ENCODE measurements at regions not wholly inside any gene's neighbourhood (a gene's known extent, or its start where the extent isn't known, plus 50 kb on each side); places are given as distances from the start of the nearest gene placed in this dataset.

GRCh38 chr11:113628912-113629311 is 77.2 kb downstream of the TMPRSS5 start:
- H3K27me3 ChIP-seq (ENCODE audit: insufficient read depth, low read length, poor library complexity): no peaks in the 10 kb centered on the region
- H3K36me3 ChIP-seq (ENCODE audit: insufficient read depth, low read length): no peaks in the 10 kb centered on the region
- ATAC-seq (ENCODE audit: insufficient read depth, low read depth) (no peak), DNase-seq (no peak)
- no peaks in the 10 kb centered on the region for H3K9me3 ChIP-seq (ENCODE audit: insufficient read depth, low read length, severe bottlenecking)
- no peaks in the 10 kb centered on the region for H3K79me2 ChIP-seq (ENCODE audit: insufficient read depth, low read length)
- H2AFZ ChIP-seq (ENCODE audit: low read depth, low read length): no peak overlapping the region
- no peak overlapping the region for H3K27ac ChIP-seq (ENCODE audit: low read length)
- TF ChIP-seq EZH2 (IDR thresholded peaks at IDR 0.05; ENCODE audit: borderline replicate concordance, low read depth, low read length, severe bottlenecking): no peak
- TF ChIP-seq, protein P1, sequence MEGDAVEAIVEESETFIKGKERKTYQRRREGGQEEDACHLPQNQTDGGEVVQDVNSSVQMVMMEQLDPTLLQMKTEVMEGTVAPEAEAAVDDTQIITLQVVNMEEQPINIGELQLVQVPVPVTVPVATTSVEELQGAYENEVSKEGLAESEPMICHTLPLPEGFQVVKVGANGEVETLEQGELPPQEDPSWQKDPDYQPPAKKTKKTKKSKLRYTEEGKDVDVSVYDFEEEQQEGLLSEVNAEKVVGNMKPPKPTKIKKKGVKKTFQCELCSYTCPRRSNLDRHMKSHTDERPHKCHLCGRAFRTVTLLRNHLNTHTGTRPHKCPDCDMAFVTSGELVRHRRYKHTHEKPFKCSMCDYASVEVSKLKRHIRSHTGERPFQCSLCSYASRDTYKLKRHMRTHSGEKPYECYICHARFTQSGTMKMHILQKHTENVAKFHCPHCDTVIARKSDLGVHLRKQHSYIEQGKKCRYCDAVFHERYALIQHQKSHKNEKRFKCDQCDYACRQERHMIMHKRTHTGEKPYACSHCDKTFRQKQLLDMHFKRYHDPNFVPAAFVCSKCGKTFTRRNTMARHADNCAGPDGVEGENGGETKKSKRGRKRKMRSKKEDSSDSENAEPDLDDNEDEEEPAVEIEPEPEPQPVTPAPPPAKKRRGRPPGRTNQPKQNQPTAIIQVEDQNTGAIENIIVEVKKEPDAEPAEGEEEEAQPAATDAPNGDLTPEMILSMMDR (IDR thresholded peaks at IDR 0.05; ENCODE audit: borderline replicate concordance, extremely low read depth, low read length, poor library complexity, severe bottlenecking): no peak
- no peak overlapping the region for H3K4me3 ChIP-seq (ENCODE audit: low read depth in 1 of 2, low read length in 2 of 2)
- H3K4me2 ChIP-seq (ENCODE audit: insufficient read depth, low read length): no peak overlapping the region
- H3K4me1 ChIP-seq (ENCODE audit: insufficient read depth, low read length): no peaks in the 10 kb centered on the region
- no peak overlapping the region for H3K9ac ChIP-seq (ENCODE audit: low read depth, low read length)
- H4K20me1 ChIP-seq (ENCODE audit: insufficient read depth, low read length): no peaks in the 10 kb centered on the region

GRCh38 chr11:113627946-113628345 is 78.2 kb downstream of the TMPRSS5 start:
- ATAC-seq (ENCODE audit: insufficient read depth, low read depth) (no peak), DNase-seq (no peak)
- Histone ChIP-seq H4K20me1 (ENCODE audit: insufficient read depth, low read length) (no peaks in the 10 kb centered on the region), H3K27ac (ENCODE audit: low read length) (no peak overlapping the region), H3K79me2 (ENCODE audit: insufficient read depth, low read length) (no peaks in the 10 kb centered on the region), H3K9ac (ENCODE audit: low read depth, low read length) (no peak overlapping the region), H3K4me2 (ENCODE audit: insufficient read depth, low read length) (no peak overlapping the region), H3K27me3 (ENCODE audit: insufficient read depth, low read length, poor library complexity) (no peaks in the 10 kb centered on the region), H3K4me3 (ENCODE audit: low read depth in 1 of 2, low read length in 2 of 2) (no peak overlapping the region), H3K36me3 (ENCODE audit: insufficient read depth, low read length) (no peaks in the 10 kb centered on the region), H3K9me3 (ENCODE audit: insufficient read depth, low read length, severe bottlenecking) (no peaks in the 10 kb centered on the region), H3K4me1 (ENCODE audit: insufficient read depth, low read length) (no peaks in the 10 kb centered on the region), H2AFZ (ENCODE audit: low read depth, low read length) (no peak overlapping the region)
- TF ChIP-seq, protein P1 (IDR thresholded peaks at IDR 0.05; ENCODE audit: borderline replicate concordance, extremely low read depth, low read length, poor library complexity, severe bottlenecking): no peak

GRCh38 chr11:113627297-113627696 is 78.8 kb downstream of the TMPRSS5 start:
- Histone ChIP-seq H4K20me1 (ENCODE audit: insufficient read depth, low read length) (no peaks in the 10 kb centered on the region), H3K4me3 (ENCODE audit: low read depth in 1 of 2, low read length in 2 of 2) (no peak overlapping the region), H3K4me1 (ENCODE audit: insufficient read depth, low read length) (no peaks in the 10 kb centered on the region), H3K36me3 (ENCODE audit: insufficient read depth, low read length) (no peaks in the 10 kb centered on the region), H2AFZ (ENCODE audit: low read depth, low read length) (no peak overlapping the region), H3K79me2 (ENCODE audit: insufficient read depth, low read length) (no peaks in the 10 kb centered on the region), H3K9ac (ENCODE audit: low read depth, low read length) (no peak overlapping the region), H3K27ac (ENCODE audit: low read length) (no peak overlapping the region), H3K9me3 (ENCODE audit: insufficient read depth, low read length, severe bottlenecking) (no peaks in the 10 kb centered on the region), H3K27me3 (ENCODE audit: insufficient read depth, low read length, poor library complexity) (no peaks in the 10 kb centered on the region), H3K4me2 (ENCODE audit: insufficient read depth, low read length) (no peak overlapping the region)
- no peak for TF ChIP-seq EZH2 (IDR thresholded peaks at IDR 0.05; ENCODE audit: borderline replicate concordance, low read depth, low read length, severe bottlenecking)
- TF ChIP-seq, protein P1 (IDR thresholded peaks at IDR 0.05; ENCODE audit: borderline replicate concordance, extremely low read depth, low read length, poor library complexity, severe bottlenecking): no peak
- no peak for ATAC-seq (ENCODE audit: insufficient read depth, low read depth)
- no peak for DNase-seq

DNA sequence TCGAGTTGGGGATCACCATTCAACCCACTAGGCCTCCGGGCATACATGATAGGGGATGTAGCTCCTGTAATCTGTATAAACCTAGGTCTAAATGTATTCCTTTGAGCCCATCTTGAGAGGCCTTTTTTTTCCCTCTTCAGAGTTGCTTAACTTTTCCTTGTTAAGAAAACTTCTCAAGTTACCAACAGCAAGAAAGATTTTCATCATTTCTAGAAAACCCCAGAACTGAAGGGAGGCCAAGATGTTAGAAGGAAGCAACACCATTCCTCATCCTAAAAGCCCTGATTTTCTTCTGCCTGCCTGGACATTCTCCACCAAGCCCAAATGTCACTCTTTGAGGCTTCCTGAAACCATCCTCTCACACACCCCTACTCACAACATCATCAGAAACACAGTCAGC is 79.4 kb downstream of the TMPRSS5 start:
- no peak overlapping the region for H3K27ac ChIP-seq (ENCODE audit: low read length)
- H3K4me3 ChIP-seq (ENCODE audit: low read depth in 1 of 2, low read length in 2 of 2): no peak overlapping the region
- no peaks in the 10 kb centered on the region for H3K9me3 ChIP-seq (ENCODE audit: insufficient read depth, low read length, severe bottlenecking)
- no peaks in the 10 kb centered on the region for H3K79me2 ChIP-seq (ENCODE audit: insufficient read depth, low read length)
- no peak overlapping the region for H3K4me2 ChIP-seq (ENCODE audit: insufficient read depth, low read length)
- no peak overlapping the region for H2AFZ ChIP-seq (ENCODE audit: low read depth, low read length)
- no peaks in the 10 kb centered on the region for H3K4me1 ChIP-seq (ENCODE audit: insufficient read depth, low read length)
- no peak overlapping the region for H3K9ac ChIP-seq (ENCODE audit: low read depth, low read length)
- ATAC-seq (ENCODE audit: insufficient read depth, low read depth): no peak
- H3K27me3 ChIP-seq (ENCODE audit: insufficient read depth, low read length, poor library complexity): no peaks in the 10 kb centered on the region
- no peak for TF ChIP-seq EZH2 (IDR thresholded peaks at IDR 0.05; ENCODE audit: borderline replicate concordance, low read depth, low read length, severe bottlenecking)
- TF ChIP-seq, protein P1 (IDR thresholded peaks at IDR 0.05; ENCODE audit: borderline replicate concordance, extremely low read depth, low read length, poor library complexity, severe bottlenecking): no peak
- H4K20me1 ChIP-seq (ENCODE audit: insufficient read depth, low read length): no peaks in the 10 kb centered on the region
- no peaks in the 10 kb centered on the region for H3K36me3 ChIP-seq (ENCODE audit: insufficient read depth, low read length)
- DNase-seq: no peak

All from DND-41 (cell line).